Chondrocyte (in vitro differentiated cells): ENCODE measurements at regions not wholly inside any gene's neighbourhood (a gene's known extent, or its start where the extent isn't known, plus 50 kb on each side); places are given as distances from the start of the nearest gene placed in this dataset.

Experiments
- DNase-seq: peaks from one replicate; pipeline ENCODE4 v3.0.0; 2021; ENCODE audit warnings: mixed read lengths, low spot score
- H3K27ac Mint-ChIP-seq: one replicate; pipeline ENCODE4 v1.8.0; 2021; ENCODE audit warnings: mild to moderate bottlenecking, moderate library complexity, mixed read lengths; ENCODE audit not compliant: unreplicated experiment
- H3K27me3 Mint-ChIP-seq: 2 replicates; pipeline ENCODE4 v1.8.0; 2021; ENCODE audit warnings: low read depth, mixed read lengths
- H3K36me3 Mint-ChIP-seq: 2 replicates; pipeline ENCODE4 v1.8.0; 2021; ENCODE audit warnings: low read depth, mixed read lengths
- H3K4me1 Mint-ChIP-seq: 2 replicates; pipeline ENCODE4 v1.8.0; 2021; ENCODE audit warnings: low read depth, mild to moderate bottlenecking, mixed read lengths
- H3K4me3 Mint-ChIP-seq: one replicate; pipeline ENCODE4 v1.8.0; 2021; ENCODE audit warnings: mild to moderate bottlenecking, moderate library complexity, mixed read lengths; ENCODE audit not compliant: unreplicated experiment
- H3K9me3 Mint-ChIP-seq: 2 replicates; pipeline ENCODE4 v1.8.0; 2021; ENCODE audit warnings: low read depth, mixed read lengths
- TF ChIP-seq, protein P1 (sequence below): fragments of 200-600 bp; sonication (generic); IDR thresholded peaks from 2 replicates; pipeline ENCODE4 v1.5.0; 2021; ENCODE audit warnings: antibody characterized with exemption, mild to moderate bottlenecking, moderate library complexity

DNA sequence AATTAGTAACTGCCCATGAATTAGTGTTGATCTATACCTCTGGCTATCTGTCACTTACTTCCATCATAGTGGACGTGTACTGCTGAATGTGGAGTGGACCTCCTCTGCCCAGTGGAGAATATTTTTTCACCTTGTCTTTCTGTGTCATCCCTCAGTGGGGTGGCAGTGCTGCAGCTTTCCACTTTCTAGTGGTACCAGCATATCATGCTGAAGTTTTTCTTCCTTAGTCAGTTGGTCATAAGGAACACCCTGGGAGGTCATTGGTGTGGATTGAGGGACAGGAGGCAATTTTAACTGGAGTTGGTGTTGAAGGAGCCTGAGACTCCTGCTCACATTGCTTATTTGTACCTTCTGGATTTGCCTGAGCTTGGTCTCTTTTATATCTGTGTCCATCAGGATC lies 151.7 kb upstream of the ANKH start:
- H3K4me1 Mint-ChIP-seq: peaks cover 68% of the 10 kb centered on the region

DNA sequence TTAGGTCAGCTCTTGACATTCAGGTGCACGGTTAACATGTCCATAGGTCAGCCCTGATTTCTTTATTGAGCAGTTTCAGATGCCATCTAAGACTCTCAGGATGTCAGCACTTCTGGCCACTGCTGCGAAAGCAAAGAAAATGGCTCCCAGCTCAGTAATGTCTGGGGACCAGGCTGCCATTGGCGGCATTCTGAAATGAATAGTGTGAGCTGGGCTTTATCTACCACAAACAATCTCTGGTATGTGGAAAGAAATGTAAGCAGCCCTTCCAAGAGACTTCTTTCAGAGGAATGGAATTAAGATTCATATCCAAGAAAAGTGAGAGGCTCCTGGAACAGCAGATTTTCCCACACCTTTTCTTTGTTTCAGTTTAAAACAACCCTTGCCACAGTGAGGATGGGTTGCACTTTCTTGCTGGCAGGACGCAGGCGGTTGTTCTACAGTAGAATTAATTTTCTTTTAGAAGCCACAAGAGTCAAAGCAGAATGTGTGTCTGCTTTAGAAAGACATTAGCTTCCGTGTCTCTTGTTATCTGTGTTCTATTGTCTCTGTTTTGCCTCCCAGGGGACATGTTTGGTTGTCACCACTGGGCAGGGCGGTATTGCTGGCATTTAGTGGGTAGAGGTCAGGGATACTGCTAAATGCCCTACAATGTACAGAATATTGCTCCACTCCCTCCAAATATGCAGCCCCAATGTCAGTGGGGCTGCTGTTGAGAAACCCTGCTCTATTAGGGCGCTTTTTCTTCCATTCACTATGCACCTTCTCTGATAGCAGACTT lies 149.9 kb upstream of the ANKH start:
- Mint-ChIP-seq H3K27me3 (no peaks in the 10 kb centered on the region), H3K36me3 (peaks cover 5% of the 10 kb centered on the region), H3K4me3 (peak overlapping the region; percentile 13), H3K4me1 (peaks cover 68% of the 10 kb centered on the region), H3K27ac (peak overlapping the region; percentile 95), H3K9me3 (peaks cover 10% of the 10 kb centered on the region)
- no peak for DNase-seq
- TF ChIP-seq, protein P1, sequence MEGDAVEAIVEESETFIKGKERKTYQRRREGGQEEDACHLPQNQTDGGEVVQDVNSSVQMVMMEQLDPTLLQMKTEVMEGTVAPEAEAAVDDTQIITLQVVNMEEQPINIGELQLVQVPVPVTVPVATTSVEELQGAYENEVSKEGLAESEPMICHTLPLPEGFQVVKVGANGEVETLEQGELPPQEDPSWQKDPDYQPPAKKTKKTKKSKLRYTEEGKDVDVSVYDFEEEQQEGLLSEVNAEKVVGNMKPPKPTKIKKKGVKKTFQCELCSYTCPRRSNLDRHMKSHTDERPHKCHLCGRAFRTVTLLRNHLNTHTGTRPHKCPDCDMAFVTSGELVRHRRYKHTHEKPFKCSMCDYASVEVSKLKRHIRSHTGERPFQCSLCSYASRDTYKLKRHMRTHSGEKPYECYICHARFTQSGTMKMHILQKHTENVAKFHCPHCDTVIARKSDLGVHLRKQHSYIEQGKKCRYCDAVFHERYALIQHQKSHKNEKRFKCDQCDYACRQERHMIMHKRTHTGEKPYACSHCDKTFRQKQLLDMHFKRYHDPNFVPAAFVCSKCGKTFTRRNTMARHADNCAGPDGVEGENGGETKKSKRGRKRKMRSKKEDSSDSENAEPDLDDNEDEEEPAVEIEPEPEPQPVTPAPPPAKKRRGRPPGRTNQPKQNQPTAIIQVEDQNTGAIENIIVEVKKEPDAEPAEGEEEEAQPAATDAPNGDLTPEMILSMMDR: no peak

More for the DNA sequence above, 151.7 kb upstream of the ANKH start:
- Mint-ChIP-seq H3K27ac (no peak overlapping the region), H3K27me3 (no peaks in the 10 kb centered on the region), H3K36me3 (peaks cover 6% of the 10 kb centered on the region), H3K9me3 (peaks cover 6% of the 10 kb centered on the region), H3K4me3 (no peak overlapping the region)
- DNase-seq: no peak
- TF ChIP-seq, protein P1: no peak

DNA sequence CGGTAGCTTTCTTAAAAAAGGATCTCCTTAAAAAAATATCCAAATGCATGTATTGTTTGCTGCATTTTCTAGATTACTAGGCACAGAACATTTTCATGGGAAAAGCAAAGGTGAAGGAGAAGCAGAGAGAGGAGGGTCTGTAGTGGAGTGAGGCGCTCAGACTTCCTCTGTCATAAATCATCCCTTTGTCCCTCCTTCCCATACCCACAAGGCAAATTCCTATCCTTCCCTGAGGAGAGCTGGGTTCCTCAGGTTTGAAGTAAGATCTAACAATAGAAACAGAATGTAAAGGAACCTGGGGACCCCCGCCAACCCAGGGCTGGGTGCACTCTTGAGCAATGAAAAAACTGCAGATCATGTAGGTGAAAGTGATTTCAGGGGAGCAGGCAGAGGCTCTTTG lies 149.2 kb upstream of the ANKH start:
- Mint-ChIP-seq H3K27me3 (no peaks in the 10 kb centered on the region), H3K9me3 (peaks cover 10% of the 10 kb centered on the region), H3K4me3 (peak overlapping the region; percentile 41), H3K36me3 (peaks cover 5% of the 10 kb centered on the region), H3K27ac (peak overlapping the region; percentile 95), H3K4me1 (peaks cover 67% of the 10 kb centered on the region)
- no peak for DNase-seq
- TF ChIP-seq, protein P1: no peak

DNA sequence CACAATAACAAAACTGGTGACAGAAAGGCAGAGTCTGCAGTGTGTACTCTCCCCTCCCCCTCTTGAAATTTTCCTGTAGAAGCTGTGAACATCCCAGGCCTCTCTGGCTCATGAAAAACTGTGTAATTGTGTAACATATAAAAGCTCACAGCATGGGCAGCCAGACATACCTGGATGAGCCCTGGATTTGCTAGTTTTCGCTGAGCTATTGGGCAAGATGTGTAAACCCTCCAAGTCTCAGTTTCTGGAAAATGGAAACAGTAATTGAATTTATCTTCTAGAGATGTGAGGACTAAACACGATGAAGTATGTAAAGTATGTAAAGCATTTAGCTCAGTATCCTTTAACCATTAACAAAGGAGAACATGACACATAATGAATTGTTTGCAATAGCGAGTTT lies 143.2 kb upstream of the ANKH start:
- DNase-seq: no peak
- H3K27ac Mint-ChIP-seq: peak overlapping the region; percentile 72
- no peak overlapping the region for H3K4me3 Mint-ChIP-seq
- peaks cover 69% of the 10 kb centered on the region for H3K4me1 Mint-ChIP-seq
- H3K27me3 Mint-ChIP-seq: no peaks in the 10 kb centered on the region
- TF ChIP-seq, protein P1: no peak
- H3K36me3 Mint-ChIP-seq: peaks cover 2% of the 10 kb centered on the region
- H3K9me3 Mint-ChIP-seq: peaks cover 4% of the 10 kb centered on the region

DNA sequence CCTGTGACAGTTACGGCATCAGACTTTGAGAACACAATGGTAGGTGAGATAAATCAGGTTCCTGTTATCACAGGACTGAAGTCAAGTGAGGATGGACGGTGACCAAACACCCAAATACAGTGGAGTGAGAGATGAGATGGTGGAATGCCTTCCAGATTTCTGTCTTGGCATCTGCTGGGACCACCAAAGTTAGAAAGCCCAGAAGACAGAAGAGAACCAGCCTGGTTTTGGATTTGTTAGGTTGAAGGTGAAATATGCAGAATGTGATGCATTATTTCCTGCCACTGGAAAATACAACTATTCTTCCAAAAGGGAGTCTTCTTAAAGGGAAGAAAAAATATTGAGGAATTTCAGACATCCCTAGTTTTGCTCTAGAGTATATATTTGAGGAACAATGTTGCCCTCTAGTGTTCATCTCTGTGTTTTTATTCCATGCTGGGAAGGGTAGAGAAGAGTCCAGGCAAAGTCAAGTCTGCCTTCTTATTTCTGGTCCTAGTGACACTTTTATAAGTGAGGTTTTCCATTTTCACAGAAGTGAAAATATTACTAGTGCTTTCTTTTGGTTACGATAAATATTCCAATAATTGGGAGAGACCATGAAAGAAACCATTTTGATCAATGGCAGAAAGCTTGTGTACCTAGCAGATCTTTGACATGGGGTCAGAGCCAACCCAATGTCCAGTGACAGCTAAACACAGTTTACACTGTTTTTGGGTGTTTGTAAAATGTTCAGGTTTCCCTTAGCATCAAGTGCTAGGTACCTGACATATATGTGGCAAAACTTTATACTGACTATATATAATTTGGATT lies 142.3 kb upstream of the ANKH start:
- peak overlapping the region; percentile 76 for H3K27ac Mint-ChIP-seq
- peaks cover 4% of the 10 kb centered on the region for H3K9me3 Mint-ChIP-seq
- H3K27me3 Mint-ChIP-seq: no peaks in the 10 kb centered on the region
- DNase-seq: no peak
- H3K36me3 Mint-ChIP-seq: peaks cover 2% of the 10 kb centered on the region
- H3K4me3 Mint-ChIP-seq: no peak overlapping the region
- H3K4me1 Mint-ChIP-seq: peaks cover 71% of the 10 kb centered on the region
- TF ChIP-seq, protein P1: peak; percentile 92
